Endothelial cell of umbilical vein (primary cell): ENCODE measurements at regions not wholly inside any gene's neighbourhood (a gene's known extent, or its start where the extent isn't known, plus 50 kb on each side); places are given as distances from the start of the nearest gene placed in this dataset.

Experiments used
- BruUV-seq: library from RNA; stranded (reverse); fragments of 400-500 nt; replicated peaks from 2 replicates; lab custom pipeline; 2021; lab: Mats Ljungman, UMichigan
- CTCF ChIA-PET: fragments of 300-600, 350-600 bp; sonication (Branson Sonifier 250); formaldehyde crosslinking; loops from one replicate; lab custom pipeline; 2021; ENCODE audit warnings: antibody characterized with exemption, inconsistent platforms; lab: Charles Lee
- POLR2A ChIA-PET: fragments of 300-600, 350-600 bp; sonication (Branson Sonifier 250); formaldehyde crosslinking; loops from one replicate; lab custom pipeline; 2021; ENCODE audit warnings: antibody characterized with exemption, inconsistent platforms; lab: Charles Lee
- DNase-seq: peaks from one replicate; pipeline ENCODE4 v3.0.0-alpha.2; 2011; ENCODE audit warnings: low read depth, low spot score
- FAIRE-seq: peaks from 2 replicates; lab custom pipeline; 2011; peaks lifted over from hg19 to GRCh38; lab: Jason Lieb, UNC
- H2AFZ ChIP-seq: 2 replicates; pipeline ENCODE4 v1.6.0; 2012; ENCODE audit warnings: low read depth, low read length, control low read depth, inconsistent platforms
- H3K27ac ChIP-seq: 2 replicates; pipeline ENCODE4 v1.5.1; 2011; ENCODE audit warnings: low read depth, mild to moderate bottlenecking, control low read depth, low read length, moderate library complexity; ENCODE audit not compliant: insufficient read depth
- H3K27me3 ChIP-seq, 2 experiments: 2 replicates each; pipeline versions ENCODE4 v1.6.0 to v1.6.1; 2011; ENCODE audit warnings: low read length in 2 of 2, mixed read lengths in 1 of 2; ENCODE audit not compliant: control insufficient read depth in 2 of 2, insufficient read depth in 2 of 2
- H3K36me3 ChIP-seq, 2 experiments: 2 replicates in 1 of 2; 3 replicates in 1 of 2; pipeline ENCODE4 v1.5.1; 2011; ENCODE audit warnings: low read length in 2 of 2, mild to moderate bottlenecking in 1 of 2, moderate library complexity in 1 of 2; ENCODE audit not compliant: control insufficient read depth in 2 of 2, insufficient read depth in 2 of 2; ENCODE audit errors: extremely low read depth in 1 of 2
- H3K4me1 ChIP-seq: 3 replicates; pipeline ENCODE4 v1.5.1; 2011; ENCODE audit warnings: mild to moderate bottlenecking, low read length; ENCODE audit not compliant: control insufficient read depth, insufficient read depth; ENCODE audit errors: extremely low read depth
- H3K4me2 ChIP-seq: 2 replicates; pipeline ENCODE4 v1.6.1; 2011; ENCODE audit warnings: low read length, control low read depth, mixed read lengths; ENCODE audit not compliant: insufficient read depth
- H3K4me3 ChIP-seq, 3 experiments: fragments of 200-600 bp in 1 of 3; sonication (generic), shearing (Covaris generic) in 1 of 3; replicated peaks in 1 of 3; 2 replicates each; pipeline ENCODE4 v1.5.1; 2011 to 2016; ENCODE audit warnings: control low read depth in 3 of 3, low read length in 3 of 3, mild to moderate bottlenecking in 2 of 3, inconsistent platforms in 1 of 3, low read depth in 1 of 3, moderate library complexity in 1 of 3; ENCODE audit not compliant: insufficient read depth in 1 of 3
- H3K79me2 ChIP-seq: 2 replicates; pipeline ENCODE4 v1.6.0; 2012; ENCODE audit warnings: low read length, inconsistent platforms; ENCODE audit not compliant: control insufficient read depth, insufficient read depth
- H3K9ac ChIP-seq: replicated peaks from 2 replicates; pipeline ENCODE3; 2011; ENCODE audit warnings: low read length, control low read depth; ENCODE audit not compliant: insufficient read depth; ENCODE audit errors: extremely low read depth
- H3K9me1 ChIP-seq: replicated peaks from 3 replicates; pipeline ENCODE4 v1.6.0; 2011; ENCODE audit warnings: mild to moderate bottlenecking, low read length; ENCODE audit not compliant: control insufficient read depth, insufficient read depth; ENCODE audit errors: extremely low read depth
- H3K9me3 ChIP-seq: replicated peaks from 2 replicates; pipeline ENCODE4 v1.5.1; 2012; ENCODE audit warnings: low read length, inconsistent platforms; ENCODE audit not compliant: control insufficient read depth, insufficient read depth
- H4K20me1 ChIP-seq: replicated peaks from 2 replicates; pipeline ENCODE3; 2011; ENCODE audit warnings: mild to moderate bottlenecking, low read length; ENCODE audit not compliant: control insufficient read depth, insufficient read depth; ENCODE audit errors: extremely low read depth
- FOS ChIP-seq: IDR thresholded peaks from 2 replicates; pipeline ENCODE4 v1.6.1; 2011; ENCODE audit warnings: mild to moderate bottlenecking, low read length, moderate library complexity, borderline replicate concordance; ENCODE audit not compliant: insufficient read depth
- GATA2 ChIP-seq: IDR thresholded peaks from 2 replicates; pipeline ENCODE4 v1.7.0; 2011; ENCODE audit warnings: low read depth, mild to moderate bottlenecking, moderate library complexity, mixed read lengths, low read length; ENCODE audit not compliant: insufficient read length, insufficient read depth
- MYC ChIP-seq: IDR thresholded peaks from one replicate; pipeline ENCODE4 v1.6.1; 2011; ENCODE audit warnings: mild to moderate bottlenecking, low read depth, low read length
- POLR2A ChIP-seq: IDR thresholded peaks from 2 replicates; pipeline ENCODE4 v1.6.1; 2012; ENCODE audit warnings: low read depth, mild to moderate bottlenecking, control low read depth, low read length
- POLR2AphosphoS5 ChIP-seq: IDR thresholded peaks from 2 replicates; pipeline ENCODE4 v1.6.1; 2012; ENCODE audit warnings: low read depth, mild to moderate bottlenecking, control low read depth, low read length, moderate library complexity; ENCODE audit not compliant: insufficient read depth
- dilution Hi-C: fragments of 300-500 bp; cut with MboI; formaldehyde crosslinking; loops from one replicate; pipeline ENCODE4 v1.15.0; 2019; ENCODE audit warnings: low sequenced_read_pairs; ENCODE audit not compliant: extremely low pct_ligation_motif_present
- intact Hi-C: fragments of 100-400 bp; cut with micrococcal nuclease; formaldehyde crosslinking; loops from one replicate; pipeline ENCODE4 v1.10.0; 2022

DNA sequence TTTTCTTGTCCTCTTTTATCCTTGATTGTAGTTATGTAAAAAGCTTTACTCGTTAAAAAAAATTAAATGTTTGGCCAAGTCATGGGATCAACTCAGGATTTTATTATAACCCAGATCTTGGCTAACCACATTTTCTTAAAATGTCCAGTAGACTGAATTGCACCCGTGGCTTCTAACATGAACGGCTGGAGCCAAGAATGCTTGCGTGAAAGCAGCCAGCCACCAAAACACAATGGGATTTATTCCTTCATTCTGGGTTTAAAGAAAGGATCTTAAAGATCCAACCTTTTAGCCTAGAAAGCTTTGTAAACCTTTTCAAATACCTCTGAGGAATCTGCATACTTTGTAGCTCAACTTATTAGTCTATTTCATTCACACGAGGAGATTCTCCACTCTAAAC is 404.4 kb downstream of the USP25 start:
- H4K20me1 ChIP-seq, result no peaks in the 10 kb centered on the region
- H3K27me3 ChIP-seq, result no peaks in the 10 kb centered on the region
- DNase-seq (no peak), FAIRE-seq (no peak)
- H3K4me3 ChIP-seq, result no peak overlapping the region
- no peak overlapping the region for H3K27ac ChIP-seq
- H2AFZ ChIP-seq, result no peak overlapping the region
- no peak overlapping the region for H3K9ac ChIP-seq
- TF ChIP-seq POLR2AphosphoS5, result no peak
- TF ChIP-seq MYC, result no peak
- TF ChIP-seq POLR2A, result no peak
- no peak for TF ChIP-seq FOS
- H3K9me3 ChIP-seq, result no peaks in the 10 kb centered on the region
- dilution Hi-C loops (no loop called here), intact Hi-C loops (no loop called here)
- POLR2A ChIA-PET, result no interaction called here
- H3K79me2 ChIP-seq, result no peaks in the 10 kb centered on the region
- BruUV-seq, result no TSS peak
- CTCF ChIA-PET, result no interaction called here
- H3K4me1 ChIP-seq, result no peaks in the 10 kb centered on the region
- H3K36me3 ChIP-seq, result no peaks in the 10 kb centered on the region
- H3K9me1 ChIP-seq, result no peaks in the 10 kb centered on the region
- H3K4me2 ChIP-seq, result no peak overlapping the region

DNA sequence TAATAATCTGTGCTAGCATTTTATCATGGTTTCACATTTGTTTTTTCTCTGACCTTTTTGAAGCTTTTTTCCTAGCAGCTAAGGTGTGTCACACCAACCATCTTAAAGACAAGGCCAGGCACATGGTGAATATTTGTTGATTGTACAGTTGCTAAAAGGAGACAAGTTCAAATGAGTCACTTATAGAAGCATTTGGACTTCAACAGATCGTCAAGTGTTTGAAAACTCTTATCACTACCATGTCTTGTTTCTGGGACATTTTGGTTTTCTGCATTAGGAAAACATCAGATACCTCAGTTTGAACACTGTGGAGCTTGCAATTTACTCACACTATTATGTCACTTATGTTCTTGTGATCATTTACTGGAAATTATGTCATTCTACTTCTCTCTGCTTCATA is 407.3 kb downstream of the USP25 start:
- Histone ChIP-seq H4K20me1 (no peaks in the 10 kb centered on the region), H3K9me3 (no peaks in the 10 kb centered on the region), H3K4me1 (no peaks in the 10 kb centered on the region), H3K36me3 (no peaks in the 10 kb centered on the region), H3K9ac (no peak overlapping the region), H2AFZ (no peak overlapping the region), H3K4me3 (no peak overlapping the region), H3K4me2 (no peak overlapping the region), H3K27me3 (no peaks in the 10 kb centered on the region), H3K27ac (no peak overlapping the region), H3K9me1 (no peaks in the 10 kb centered on the region), H3K79me2 (no peaks in the 10 kb centered on the region)
- CTCF ChIA-PET, result interaction anchor here (0.7 to 1.0 kb wide), 6 partner anchors 14 to 193 kb away, joined by 3 read pairs; no protein-coding TSS in a partner anchor
- DNase-seq (no peak), FAIRE-seq (peak; percentile 28)
- intact Hi-C loops (no loop called here), dilution Hi-C loops (no loop called here)
- TF ChIP-seq GATA2, result no peak
- no TSS peak for BruUV-seq
- POLR2A ChIA-PET, result interaction anchor here (1.0 kb wide), 1 partner anchor 57 kb away, joined by 4 read pairs; no protein-coding TSS in a partner anchor
